ENCODE measurements at regions not wholly inside any gene's neighbourhood (a gene's known extent, or its start where the extent isn't known, plus 50 kb on each side); places are given as distances from the start of the nearest gene placed in this dataset.
A peak's percentile ranks its signal among the peaks of the same experiment; 100 is the strongest.

- no peak for DNase-seq
Observed at GRCh38 chr2:200725596-200725995, 86.1 kb upstream of the BZW1 start.

DNA sequence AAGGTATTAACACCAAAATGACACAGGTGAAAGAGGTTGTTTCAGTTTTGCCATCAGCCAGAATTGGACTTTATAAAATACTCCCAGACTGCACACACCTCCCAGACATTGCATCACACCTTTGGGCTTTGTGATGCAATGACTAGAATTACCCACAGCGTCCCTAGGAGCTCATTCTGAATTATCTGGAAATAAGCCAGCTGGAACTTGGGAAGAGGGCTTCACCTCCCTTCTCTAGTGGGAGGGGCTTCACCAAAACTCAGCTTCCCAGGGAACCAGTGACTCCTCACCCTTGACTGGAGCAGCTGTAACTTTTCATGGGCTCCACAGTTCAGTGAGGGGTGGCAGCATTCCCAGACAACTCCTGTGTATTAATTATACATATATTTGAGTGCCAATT, 83.1 kb upstream of the BZW1 start:
- DNase-seq = peak; percentile 36

DNA sequence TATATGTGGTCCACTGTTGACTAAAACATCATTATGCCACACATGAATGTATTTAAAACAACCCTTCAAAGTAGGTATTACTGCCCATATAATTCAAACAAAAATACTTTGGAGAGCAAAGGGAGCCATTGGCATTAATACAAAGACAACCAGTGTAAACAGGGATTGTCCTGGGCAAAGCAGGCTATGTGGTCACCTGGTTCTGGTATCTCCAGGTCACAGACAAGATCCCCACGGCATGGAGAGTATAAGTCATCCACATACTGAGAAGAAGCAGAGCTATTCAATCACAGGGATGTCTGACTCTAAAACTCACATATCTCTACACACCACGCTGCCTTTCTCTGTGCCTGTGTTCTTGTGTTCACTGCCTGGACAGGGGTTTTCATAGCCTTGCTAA, 81.4 kb upstream of the BZW1 start:
- DNase-seq = no peak

DNA sequence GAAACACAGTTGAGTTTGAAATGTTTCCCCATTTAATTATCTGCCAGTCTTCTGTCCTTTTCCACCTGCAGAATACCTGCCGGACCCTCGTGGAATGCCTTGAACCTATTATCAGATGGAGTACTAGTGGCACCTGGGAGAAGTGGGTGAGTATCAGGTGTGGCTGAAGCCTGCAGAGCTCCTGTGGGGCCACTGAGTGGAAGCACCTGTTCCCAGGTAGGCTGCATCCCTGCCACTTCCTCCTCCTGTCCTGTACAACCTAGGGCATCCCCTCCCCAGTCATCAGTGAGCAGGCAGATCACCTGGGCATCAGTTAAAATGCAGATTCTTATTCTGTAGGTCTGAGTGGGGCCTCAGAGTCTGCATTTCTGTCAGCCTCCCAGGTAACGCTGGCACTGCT, 80.8 kb upstream of the BZW1 start:
- no peak for DNase-seq

GRCh38 chr2:200732866-200733265, 78.8 kb upstream of the BZW1 start:
- no peak for DNase-seq

- DNase-seq = no peak
Observed at GRCh38 chr2:200733713-200734198, 78.0 kb upstream of the BZW1 start.

DNA sequence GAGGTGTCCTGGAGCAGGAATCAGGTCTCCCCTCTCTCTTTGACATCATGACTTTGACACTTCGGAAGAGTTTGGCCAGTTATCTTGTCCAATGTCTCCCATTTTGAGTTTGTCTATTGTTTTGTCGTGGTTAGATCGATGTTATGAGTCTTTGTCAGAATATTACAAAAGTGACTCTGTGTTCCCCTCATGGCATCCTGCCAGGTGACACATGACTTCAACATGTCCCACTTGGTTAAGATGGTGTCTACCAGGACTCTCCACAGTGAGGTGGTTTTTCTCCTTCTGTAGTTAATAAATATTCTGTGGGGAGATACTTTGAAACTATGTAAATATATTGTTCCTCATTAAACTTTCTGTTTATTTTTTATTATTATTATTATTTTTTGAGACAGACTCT, 76.6 kb upstream of the BZW1 start:
- DNase-seq = peak; percentile 43

- DNase-seq = no peak
Observed at GRCh38 chr2:200736646-200737274, 75.0 kb upstream of the BZW1 start.

- DNase-seq = no peak
Observed at GRCh38 chr2:200737585-200737984, 74.1 kb upstream of the BZW1 start.

DNA sequence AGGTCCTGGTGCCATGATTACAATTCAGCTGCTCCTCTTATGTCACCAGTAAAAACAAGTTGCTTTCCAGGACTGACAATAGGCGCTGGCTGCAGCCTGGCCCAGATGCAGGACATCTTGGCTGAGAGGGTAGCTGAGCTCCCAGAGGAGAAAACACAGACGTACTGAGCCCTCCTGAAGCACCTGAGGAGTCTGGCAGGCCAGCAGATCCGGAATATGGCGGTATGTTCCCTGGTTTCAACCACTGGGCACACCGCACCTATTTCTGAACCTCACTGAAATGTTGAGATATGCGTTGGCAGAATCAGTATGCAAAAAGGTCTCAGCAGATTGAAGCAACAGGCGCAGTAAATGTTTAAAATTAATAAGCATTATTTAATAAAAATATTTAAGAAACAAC, 73.1 kb upstream of the BZW1 start:
- no peak for DNase-seq

DNA sequence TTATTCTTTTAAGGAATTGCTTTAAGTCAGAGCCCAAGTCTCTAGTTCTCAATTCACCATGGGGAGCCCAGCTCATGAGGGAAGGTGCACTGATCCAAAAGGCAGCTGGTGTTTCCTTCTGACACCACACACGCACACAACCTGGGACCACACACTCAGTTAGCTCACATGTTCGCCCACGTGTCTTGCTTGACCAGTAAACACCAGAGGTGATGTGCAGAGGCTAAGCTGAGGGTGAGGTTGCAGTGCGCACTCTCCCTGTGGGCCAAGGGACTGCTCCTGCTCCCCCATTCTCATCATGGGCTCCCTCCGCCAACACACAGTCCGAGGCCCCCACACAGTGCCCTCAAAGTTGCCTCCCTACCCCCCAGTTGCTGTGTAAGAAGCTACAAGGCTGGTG, 70.8 kb upstream of the BZW1 start:
- DNase-seq = no peak

DNA sequence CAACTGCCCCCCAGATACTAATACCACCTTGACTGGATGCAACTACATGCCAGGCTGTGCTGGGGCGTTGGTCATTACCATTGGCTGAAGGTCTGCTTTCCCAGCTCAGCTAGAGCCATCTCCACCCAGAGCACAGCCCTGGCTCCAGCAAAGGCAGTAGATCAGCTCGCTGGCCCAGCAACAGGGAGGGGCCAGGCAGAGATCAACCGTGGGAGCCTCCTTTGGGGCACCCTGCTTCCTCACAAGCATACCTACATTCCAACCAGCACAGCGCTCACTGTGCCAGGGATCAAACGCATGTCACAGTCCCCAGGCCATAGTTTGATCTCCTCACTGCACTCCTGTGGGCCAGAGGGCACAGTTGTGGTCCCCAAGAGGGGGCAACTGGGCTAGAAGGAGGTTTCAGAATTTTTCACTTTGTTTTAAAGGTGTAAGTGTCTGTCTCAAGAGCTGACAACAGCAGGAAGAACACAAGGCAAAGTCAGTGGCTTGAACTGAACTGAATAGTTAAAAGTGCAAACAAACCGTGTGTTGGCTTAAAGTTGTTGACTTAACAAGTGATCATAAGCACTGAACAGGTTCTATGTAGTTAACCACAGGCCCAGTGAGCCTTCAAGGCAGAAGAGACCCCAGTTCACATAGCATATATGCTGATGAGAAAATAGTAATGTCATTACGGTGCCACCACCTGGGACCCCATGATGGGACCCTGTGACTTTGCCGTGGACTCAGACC, 70.1 kb upstream of the BZW1 start:
- DNase-seq = no peak

DNA sequence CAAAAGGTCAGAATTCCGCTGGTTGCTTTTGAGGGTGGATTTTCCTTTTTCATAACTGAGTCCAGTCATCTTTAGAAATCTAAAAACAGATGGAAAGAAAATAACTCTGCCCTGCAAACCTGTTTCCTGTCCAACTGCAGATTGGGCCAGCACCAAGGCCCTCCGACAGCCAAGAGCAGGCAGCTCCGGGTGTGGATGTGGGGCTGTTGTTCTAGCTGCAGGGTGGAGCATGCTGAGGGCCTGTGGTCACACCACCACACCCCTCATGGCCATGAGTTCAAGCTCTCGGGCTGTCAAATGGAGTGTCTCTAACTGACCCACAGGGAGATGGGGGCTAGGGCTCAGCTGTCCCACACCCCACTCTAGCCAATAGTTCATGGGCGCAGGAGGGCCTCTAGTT, 69.3 kb upstream of the BZW1 start:
- DNase-seq = no peak

DNA sequence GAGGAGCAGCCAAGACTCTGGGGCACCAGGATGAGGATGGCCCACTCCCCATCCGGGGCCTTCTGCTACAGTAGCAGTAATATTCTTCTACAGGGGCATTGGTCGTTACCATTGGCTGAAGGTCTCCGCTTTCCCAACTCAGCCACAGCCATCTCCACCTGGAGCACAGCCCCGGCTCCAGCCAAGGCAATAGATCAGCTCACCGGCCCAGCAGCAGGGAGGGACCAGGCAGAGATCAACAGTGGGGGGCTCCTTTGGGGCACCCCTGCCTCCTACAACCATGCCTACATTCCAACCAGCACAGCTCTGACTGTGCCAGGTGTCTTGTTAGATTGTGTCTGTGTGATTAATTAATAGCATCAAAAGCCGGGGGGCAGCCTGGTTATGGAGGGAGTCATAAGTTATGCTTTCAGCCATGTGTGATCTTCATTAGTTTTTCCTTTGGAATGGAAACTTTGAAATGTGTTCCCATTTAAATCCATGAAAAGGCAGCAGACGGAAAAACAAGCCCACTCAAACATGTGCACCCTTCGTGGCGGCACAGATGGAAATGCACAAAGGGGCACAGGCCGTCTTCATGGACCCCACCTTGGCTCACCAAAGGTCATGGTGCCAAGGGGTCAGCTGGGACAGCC, 68.6 kb upstream of the BZW1 start:
- DNase-seq = no peak

DNA sequence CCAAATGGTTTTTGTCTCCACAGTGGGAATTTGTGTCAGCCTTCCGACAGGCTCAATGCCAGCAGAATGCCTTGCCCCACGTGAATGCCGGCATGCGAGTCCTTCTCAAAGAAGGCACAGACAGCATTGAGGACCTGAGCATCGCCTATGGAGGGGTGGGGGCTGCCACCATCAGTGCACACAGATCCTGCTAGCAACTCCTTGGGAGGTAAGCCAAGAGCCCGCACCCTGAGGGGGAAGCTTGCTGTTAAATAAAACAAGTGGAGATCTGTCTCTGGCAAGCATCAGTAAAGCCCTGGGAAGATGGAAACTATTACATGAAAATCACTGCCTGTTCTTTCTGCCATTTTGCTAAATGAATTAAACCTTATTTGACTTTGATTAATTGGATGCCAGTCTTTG, 67.5 kb upstream of the BZW1 start:
- no peak for DNase-seq

DNA sequence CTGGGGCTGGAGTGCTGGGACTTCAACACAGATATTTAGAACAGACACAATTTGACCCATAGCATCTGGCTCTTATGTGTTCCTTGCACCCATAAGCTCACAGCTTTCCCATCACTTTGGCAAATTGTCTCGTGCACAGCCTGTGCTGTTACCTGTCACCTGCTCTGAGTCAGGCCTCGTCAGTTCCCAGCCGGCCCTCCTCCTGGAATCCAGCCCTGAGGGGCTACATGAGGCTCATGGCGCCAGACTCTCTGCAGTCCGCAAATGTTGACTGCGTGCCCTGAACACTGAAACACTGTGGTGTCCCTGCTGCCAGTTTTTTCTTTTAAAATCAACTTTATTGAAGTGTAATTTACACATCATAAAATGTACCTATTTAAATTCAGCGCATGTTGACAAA, 65.4 kb upstream of the BZW1 start:
- DNase-seq = no peak

- DNase-seq = peak; percentile 87
Observed at GRCh38 chr2:200747668-200748618, 63.8 kb upstream of the BZW1 start.

- no peak for DNase-seq
Observed at GRCh38 chr2:200748779-200749178, 62.9 kb upstream of the BZW1 start.

GRCh38 chr2:200749631-200750322, 61.9 kb upstream of the BZW1 start:
- no peak for DNase-seq

DNA sequence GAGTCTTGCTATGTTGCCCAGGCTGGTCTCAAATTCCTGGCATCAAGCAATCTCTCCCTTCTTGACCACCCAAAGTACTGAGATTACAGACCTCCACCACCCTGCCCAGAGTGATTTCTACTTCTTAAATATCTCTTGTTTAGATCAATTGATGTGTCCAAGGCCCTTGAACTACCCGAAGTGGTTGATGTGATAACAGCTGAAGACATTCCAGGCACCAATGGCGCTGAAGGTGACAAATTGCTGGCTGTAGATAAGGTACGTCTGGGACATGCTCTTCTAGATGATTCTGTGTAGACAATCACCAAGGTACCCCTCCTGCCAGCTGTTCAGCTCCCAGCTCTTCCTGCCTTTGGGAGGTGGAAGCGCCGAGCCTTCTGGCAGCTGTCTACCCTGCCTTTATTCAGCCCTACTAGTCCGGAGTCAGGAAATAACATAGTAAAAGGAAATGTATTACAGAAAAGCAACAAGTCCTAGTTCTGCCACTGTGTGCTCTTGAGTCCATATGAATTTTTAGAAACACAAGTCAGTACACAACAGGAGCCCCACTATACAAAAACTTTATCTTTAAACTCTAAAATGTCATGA, 61.3 kb upstream of the BZW1 start:
- DNase-seq = no peak

GRCh38 chr2:200751786-200752185, 59.9 kb upstream of the BZW1 start:
- DNase-seq = no peak

DNA sequence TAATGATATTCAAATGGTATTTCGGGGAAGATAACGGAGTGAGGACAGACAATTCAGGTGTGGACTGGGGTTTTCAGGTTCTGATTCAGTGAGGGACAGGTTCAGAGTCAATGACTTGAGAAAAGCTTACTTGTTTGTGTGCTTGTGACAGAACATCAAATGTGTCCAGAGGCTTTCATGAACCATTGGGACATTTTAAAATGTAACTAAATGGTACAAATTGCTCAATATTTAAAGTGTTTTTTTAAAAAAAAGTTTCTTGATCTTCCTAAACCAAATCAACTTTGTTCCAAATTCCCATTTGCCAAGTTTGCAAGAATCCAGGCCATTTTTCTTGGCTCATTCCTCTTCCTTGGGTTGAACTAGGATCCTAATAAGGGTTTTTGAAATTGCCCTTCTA, 59.4 kb upstream of the BZW1 start:
- no peak for DNase-seq
